Fibroblast of upper back skin (primary cell): ENCODE measurements at regions not wholly inside any gene's neighbourhood (a gene's known extent, or its start where the extent isn't known, plus 50 kb on each side); places are given as distances from the start of the nearest gene placed in this dataset.
"Not testable (repeated sequence)": the region's sequence is repeated elsewhere in the genome, so short reads cannot be mapped to it uniquely, and the experiment has no call there.

Source experiments
- DNase-seq: peaks from one replicate; pipeline ENCODE4 v3.0.0-alpha.2; 2013

DNA sequence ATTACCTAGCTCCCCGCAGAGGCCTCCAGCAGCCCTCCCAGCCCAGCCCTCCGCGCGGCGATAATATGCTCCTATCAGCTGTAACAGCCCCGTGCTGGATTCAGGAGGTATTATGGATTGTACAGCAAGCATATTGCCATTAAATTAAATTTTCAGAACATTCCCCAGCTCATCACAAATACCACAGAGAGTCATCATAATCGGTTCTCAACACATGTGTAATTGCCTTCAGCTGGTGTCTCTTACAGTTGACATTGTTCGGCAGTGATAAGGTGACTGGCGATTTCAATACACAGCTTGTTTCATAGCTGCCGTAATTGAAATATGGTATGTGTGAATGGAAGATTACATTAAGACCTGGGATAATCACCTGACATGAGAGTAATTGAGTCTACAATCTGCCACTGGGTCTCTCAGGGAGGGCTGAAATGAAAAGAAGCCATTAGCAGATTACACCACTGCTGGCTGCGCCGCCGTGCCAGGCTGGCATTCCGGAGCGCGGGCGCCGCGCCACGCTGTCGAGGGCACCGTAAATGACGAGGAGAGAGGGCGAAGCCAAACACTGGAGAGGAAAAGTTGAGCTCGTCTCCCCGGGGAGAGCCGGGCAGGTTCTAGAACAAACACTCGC, 549.4 kb upstream of the SALL3 start:
- DNase-seq, result no peak

DNA sequence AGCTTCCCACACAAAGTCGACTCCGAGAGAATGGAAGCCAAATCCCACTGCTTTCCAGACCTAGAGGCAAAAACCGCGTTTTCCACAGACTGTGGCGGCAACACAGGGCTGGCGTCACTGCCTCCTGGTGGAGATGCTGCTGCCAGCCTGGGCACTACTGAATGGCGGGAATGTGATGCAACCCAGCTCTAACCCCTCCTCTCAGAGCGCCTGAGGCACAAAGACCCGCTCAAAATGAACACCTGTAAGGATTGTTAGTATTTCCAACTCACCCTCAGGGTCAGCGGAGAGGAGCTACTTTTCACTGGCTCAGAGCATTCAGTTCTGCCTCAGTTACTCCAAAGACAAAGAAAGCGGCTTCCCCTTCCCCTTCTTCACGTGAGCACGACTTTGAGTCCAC, 548.0 kb upstream of the SALL3 start:
- no peak for DNase-seq

DNA sequence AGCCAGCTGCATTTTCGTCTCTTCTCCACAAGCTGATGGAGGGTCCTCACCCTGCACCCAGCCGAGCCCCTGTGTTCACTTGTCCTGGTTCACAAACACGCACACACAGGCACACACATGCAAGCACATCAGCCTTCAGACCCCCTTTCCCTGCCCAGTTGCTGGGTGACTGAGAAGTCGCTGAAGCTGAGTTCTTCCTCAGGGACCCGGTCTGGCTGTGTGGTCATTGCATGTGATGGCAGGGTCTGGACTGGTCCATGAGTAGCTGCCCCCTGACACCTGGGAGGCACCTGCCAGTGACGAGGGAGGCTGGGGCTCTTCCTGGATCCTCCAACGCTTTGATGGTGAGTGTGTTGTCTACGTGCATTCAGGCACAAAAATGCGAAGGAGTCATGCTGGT, 546.1 kb upstream of the SALL3 start:
- no peak for DNase-seq

DNA sequence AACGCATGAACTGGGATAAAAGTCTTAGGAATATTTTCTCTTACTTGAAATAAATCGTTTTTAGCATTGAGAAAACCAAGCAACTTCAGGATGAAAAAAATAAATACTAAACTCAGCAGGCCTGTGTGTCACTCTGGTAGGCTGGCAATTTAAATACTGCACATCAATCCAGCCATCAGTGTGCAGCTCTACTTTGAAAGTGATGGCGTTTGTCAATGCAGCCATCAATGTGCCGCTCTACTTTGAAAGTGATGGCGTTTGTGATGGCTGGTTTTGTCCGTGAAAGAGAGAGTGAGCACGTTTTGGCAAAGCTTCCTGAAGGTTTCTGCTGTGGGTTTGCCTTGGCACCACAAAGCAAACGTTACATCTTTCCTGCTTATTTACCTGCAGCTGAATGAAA, 543.5 kb upstream of the SALL3 start:
- no peak for DNase-seq

DNA sequence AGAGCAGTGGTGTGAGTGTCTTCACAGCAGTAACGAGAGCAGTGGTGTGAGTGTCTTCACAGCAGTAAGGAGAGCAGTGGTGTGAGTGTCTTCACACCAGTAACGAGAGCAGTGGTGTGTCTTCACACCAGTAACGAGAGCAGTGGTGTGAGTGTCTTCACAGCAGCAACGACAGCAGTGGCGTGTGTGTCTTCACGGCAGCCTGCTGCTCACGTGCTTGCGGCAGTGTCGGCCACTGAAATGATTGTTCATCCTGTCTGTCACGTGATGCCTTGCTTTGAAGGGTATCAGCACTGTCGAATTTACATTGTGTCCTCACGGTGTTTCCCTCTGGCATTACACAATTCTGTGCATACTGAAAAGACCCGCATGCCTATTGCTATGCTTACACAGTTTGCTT, 541.4 kb upstream of the SALL3 start:
- DNase-seq, result not testable (repeated sequence)

DNA sequence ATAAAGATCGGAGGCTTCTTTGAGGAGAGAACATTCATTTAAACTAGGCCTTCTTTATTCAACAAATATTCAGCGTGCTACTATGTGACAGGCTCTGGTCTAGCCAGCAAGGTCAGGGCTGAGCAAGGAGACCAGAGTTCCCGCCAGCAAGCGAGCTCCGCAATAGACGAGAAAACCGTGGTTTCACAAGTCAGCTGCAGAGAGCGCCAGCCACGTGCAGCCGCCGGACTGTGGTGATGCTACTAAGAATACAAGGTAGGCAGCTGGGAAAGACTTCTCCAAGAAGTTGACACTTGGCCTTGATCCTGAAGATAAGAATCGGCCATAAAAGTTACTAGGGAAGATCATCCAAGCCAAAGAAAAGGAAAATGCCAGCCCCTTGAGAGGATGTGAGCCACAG, 533.7 kb upstream of the SALL3 start:
- no peak for DNase-seq

DNA sequence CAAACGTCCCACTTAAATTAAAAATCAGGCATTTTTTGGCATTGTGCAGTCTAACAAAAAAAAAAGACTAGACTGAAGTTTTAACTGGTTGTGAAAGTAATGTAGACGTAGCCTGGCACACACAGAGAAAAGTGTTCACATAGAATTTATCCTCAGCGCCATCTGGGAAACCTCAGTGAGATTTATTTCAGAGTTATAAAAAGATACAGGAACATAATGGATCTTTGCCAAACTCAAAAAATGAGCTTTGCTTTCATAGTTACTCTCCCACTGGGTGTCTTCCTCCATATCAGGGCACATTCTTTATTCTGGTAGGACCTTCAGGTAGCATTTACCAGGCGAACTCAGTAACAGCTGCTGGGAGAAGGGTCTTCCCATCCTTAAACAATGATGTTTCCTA, 532.4 kb upstream of the SALL3 start:
- DNase-seq, result no peak

DNA sequence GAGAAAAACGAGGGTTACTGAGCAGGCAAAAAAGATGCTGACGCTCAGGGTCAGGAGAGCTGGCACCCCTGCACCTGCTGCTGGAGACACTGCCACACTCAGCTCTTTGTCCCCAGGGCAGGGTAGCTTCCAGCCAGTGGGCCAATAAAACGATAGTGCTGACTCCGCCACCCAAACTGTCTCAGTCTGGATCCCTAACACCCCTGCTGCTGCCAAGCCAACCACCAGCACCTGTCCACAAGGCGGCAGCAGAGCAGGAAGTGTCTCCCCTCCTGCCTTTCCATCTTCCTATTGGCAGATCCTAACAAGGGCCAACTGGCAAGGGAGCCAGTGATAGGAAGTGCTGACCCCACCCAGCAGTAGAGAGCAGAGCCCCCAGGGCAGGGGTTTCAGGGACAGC, 531.5 kb upstream of the SALL3 start:
- no peak for DNase-seq

DNA sequence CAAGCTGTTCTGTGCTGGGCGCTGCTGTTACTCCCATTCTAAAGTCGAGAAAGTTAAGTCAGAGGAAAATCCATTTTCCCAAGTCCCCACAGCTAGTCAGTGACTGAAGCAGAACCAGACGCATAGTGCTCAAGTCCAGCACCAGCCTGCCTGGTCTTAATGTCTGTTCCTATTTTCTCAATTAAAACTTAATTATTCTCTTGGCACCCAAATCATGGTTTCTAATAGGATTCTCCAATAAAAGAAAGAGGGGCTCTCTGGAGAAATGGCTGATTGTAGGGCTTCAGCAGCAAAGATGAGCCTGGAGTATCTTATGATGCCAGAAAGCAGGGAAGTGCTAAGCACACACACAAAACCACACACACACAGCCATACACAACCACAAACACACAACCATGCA, 531.0 kb upstream of the SALL3 start:
- no peak for DNase-seq

DNA sequence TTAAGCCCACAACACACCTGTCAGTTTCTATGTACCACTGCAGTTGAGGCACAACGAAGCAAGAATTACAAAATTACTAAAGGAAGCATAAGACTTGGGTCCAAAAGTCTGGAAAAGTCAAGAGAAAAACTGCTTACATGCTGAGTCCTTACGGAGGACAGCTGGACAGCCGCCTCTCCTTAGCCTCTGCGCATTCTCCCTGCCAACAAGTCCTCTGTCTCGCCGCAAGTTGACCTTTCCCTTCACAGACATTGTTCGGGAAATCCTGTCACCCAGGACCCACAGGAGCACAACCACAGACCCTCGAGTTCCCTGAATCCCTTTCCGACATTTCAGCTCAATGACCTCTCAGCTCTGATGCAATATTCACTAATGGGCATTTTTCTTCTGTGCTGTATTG, 525.4 kb upstream of the SALL3 start:
- DNase-seq, result no peak

DNA sequence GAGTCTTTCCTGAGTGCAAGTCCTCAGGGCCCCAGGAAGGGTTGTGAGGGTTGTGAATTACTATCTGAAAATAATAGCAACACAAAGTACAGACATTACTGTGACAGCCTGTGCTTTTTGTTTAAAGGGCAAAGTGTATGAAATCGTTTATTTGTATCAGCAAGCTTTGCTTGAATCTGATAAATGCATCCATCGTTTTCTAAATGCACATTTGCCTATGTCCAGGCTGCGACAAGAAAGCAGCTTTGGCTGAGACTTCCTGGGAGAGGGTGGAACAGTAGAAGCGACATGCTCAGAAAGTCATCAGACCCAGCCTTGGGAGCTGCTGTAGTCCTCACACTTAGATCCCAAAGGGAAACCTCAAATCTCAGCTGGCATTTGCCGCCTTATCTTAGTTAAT, 524.2 kb upstream of the SALL3 start:
- no peak for DNase-seq

DNA sequence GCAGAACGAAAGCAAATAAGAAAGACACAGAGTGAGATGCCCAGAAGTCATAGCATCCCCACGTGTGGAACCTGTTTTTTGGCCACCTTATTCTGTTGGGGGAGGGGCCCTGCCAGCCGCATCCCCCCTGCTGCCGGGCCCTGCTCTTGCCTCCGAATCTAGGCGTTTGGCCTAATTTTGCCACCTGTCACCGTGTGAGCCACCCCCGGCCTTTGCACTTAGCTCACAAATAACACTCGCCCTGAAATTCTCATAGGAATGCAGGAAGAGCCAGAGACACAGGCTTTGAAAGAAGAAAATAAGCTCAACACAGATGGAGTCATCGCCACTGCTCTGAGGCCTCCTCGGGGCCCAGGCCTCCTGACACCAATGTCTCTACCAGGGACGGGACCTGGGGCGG, 522.6 kb upstream of the SALL3 start:
- no peak for DNase-seq

DNA sequence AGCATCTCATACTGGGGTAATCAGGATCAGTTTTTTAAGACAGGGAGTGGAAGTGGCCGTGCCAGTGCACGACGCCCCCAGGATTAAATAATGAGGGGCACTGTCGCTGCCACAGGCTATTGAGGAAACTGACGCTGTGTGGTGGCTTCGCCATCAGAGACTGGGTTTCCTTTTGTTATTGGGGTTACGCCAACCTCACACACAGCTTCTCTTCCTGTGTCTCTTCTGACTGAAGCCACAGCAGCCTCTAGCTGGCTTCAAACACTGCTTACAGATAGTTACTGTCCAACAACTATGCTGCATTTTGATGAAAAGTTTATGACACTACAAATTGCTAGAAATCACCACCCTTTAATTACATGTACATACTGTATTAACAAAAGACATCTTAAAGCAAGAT, 521.9 kb upstream of the SALL3 start:
- no peak for DNase-seq

DNA sequence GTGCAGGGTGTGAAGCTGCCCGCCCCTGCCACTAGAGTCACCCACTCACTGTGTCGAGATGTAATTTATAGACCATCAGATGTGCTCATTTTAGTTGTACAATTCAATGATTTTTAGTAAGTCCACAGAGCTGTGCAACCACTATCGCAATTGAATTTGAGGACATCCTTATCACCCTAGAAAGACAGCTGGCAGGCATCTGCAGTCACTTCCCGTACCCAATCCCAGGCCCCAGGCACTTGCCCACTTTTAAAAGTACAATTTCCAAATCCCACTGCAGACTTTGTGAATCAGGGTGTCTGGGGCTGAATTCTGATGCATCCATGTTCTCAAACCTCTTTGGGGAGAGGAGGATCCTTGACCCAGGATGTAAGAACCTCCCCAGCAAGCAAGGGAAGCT, 521.3 kb upstream of the SALL3 start:
- DNase-seq, result no peak

DNA sequence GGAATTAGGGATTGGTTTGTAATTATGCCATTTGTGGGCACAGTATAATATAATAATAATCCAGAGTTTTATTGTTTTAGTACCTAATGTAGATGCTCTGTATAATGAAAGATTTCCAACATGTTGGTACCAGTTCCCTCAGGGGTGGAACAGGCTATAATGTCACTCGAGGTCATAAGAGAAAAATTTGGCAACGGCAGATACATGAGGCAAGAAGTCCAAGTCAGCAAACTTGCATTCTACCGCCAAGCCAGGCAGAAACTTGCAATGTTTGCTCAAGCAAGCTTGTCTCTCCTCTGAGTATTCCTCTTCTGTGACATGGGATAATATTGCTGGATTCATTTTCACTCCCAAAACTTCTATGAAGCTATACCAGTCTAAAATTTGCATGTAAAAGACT, 520.0 kb upstream of the SALL3 start:
- no peak for DNase-seq

DNA sequence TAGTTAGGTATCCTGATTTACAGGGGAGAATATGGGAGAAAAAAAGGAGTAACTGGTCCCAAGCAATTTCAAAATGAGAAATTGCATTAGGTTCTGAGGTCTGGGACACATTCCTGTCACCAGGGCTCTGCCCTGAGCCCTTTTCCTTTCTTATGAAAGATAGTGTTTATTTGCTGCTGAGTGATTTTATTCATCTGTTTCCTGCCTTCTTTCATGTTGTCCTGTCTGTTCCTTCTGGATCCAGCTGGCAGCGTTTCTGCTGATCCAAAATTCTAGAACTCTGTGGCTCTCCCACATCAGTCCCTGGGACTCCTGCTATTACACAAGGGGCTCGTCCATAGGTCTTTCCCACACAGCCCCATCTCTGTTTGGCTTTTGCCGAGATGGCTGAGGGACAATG, 519.1 kb upstream of the SALL3 start:
- no peak for DNase-seq

DNA sequence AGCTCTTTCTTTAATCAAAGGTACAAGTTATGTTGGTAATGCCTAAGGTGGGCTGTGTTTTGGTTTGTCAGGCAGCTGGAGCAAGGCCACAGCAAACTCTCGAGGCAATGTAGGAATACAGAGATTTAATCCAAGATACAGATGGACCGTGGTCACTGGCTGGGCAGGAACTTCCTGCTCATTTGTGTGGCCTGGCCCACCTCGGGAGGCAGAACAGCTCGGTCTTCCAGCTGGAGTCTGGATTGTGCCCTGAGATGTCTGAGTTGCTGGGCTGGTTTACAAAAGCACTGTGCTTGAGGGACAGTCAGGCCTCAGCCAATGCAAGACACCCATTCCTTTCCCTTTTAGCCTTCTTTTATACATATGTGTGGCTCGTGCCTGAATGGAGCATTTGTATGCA, 506.1 kb upstream of the SALL3 start:
- DNase-seq, result no peak

DNA sequence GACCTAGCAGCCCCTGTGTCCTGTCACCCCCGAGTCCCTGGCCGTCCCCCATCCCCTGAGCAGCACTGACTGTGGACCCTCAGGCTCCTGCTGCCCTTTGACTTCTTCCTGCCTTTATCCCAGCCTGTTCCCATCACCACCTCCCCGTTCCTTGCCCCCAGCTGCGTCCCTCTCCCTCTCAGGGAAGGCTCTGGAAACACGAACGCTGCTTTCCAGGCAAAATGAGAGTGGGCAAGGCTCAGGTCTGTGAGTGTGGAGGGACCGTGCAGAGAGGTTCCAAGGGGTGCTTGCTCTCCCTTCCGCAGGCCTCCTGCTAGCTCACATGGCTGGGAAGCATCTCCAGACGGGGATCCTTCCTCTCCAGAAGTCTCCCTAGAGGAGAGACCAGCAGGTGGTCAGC, 501.8 kb upstream of the SALL3 start:
- DNase-seq, result no peak

DNA sequence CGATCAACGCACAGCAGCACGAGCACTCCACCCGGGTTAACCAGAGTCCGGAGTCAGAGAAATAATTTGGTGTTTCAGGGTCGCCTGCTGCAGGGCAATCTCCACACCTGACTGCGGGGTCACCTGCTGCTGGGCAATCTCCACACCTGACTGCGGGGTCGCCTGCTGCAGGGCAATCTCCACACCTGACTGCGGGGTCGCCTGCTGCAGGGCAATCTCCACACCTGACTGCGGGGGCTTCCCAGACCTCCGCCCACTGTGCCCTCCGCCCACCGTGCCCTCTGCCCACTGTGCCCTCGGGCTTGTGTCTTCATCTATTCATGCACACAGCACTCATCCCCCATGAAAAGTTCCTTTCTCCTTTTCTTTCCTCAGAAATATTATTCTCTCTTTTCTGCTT, 500.2 kb upstream of the SALL3 start:
- no peak for DNase-seq

DNA sequence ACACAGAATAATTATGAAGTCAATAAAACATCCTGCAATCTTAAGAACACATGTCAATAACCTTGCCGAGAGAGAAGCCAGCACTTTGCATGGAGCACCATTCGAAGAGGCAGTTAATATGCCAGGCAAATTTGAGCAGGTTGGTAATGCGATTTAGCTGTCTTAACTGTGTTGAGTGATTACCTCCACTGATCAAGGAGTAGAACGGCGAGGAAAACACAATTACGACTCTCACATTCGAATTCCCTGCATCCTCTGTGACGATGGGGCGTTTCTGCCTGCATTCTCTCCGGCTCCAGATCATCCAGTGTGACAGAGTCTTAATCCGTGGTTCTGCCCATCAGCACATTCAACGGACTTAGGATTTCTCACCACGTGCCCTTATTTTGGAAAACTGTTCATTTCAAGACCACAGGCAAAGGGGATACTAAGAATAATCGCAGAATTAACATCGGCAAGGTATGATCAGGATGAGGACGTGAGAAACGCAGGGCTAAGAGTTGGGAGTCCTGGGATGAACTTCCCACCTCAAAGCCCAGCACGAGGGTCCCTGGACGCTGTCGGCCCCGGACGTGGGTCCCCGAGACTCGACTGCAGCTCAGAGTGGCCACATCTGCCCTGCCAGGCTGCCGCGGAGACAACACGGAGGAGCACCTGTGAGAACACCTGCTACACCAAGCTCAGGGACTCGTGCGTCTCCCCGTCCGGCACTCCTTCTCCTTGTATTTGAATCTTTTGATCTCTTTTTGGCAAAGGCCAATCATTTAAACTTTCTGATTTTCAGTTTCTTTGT, 499.2 kb upstream of the SALL3 start:
- no peak for DNase-seq

DNA sequence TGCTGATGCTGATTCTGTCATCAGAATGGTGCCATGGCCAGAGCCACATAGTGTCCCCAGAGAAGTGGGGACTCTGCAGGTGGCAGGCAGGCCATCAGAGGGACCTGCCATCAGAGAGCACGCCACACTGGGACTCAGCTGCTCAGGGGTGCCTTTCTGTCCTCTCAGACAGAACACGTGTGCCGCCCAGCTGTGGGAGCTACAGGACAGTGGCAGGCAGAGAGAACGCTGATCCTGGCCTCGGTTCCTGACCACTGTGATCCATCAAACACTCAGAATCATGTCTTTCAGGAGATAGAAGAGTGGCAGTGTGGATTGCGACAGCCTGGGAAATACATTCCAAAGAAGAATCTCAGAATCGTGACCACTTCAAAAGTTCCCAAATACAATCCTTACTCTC, 497.2 kb upstream of the SALL3 start:
- DNase-seq, result no peak

DNA sequence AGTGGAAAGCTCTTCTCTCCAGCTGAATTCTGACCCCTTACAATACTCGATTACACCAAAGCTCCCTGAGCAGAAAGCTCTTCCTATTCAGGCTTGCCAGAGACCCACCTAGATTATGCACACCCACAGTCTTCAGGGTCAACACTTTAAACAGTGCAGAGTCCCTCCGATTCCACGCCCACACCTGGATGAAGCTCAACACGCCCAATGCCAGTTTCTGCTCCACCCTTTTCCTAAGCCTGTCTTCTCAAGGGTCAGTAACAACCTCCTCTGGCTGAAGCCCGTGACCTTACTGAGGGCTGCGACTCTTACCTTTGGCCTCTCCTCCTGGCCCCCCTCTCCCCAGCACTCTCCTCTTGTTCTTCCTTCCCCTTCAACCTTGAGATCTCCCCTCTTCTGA, 492.0 kb upstream of the SALL3 start:
- DNase-seq, result no peak

DNA sequence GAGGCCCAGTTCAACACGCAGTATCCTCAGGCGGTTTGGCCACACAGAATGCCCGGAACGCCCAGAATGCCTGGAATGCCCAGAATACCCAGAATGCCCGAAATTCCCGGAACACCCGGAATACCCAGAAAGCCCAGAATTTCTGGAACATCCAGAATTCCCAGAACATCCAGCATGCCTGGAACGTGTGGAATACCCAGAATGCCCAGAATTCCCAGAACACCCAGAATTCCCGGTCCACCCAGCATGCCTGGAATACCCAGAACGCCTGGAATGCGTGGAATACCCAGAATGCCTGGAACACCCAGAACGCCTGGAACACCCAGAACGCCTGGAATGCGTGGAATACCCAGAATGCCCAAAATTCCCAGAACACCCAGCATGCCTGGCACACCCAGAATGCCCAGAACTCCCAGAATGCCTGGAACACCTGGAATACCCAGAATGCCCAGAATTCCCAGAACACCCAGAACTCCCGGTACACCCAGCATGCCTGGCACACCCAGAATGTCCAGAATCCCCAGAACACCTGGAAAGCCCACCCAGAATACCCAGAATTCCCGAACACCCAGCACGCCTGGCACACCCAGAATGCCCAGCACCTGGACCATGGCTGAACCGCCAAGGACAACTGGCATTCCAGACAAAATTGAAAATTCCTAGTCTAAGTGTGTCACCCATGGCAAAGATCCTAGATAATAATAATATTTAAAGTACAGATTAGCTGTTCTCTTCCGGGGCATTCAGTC, 487.4 kb upstream of the SALL3 start:
- DNase-seq, result no peak

DNA sequence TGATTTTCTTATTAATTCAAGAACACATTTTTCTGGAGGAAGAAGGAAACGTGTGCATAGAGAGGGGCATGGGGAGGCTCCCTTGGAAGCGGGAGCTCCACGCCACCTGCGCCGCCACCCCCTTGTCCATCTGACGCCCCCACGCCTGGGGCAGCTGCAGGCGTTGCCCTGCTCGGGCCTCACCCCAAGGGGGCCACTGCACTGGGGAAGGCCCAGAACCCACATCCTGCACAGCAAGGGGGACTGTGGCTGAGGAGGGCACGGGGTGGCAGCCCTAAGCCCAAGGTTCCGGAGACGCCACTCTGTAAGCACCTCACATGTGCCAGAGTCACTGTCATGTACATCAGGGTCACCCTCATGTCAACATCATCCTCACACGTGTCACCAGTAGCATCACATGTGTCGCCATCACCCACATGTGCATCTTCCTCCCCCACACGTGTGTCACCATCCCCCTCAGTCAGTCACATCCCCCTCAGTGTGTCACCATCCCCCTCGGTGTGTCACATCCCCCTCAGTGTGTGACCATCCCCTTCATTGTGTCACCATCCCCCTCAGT, 486.7 kb upstream of the SALL3 start:
- no peak for DNase-seq
